Fibroblast of upper back skin (primary cell): ENCODE measurements at regions not wholly inside any gene's neighbourhood (a gene's known extent, or its start where the extent isn't known, plus 50 kb on each side); places are given as distances from the start of the nearest gene placed in this dataset.

Experiments
- DNase-seq: peaks from one replicate; pipeline ENCODE4 v3.0.0-alpha.2; 2013

DNA sequence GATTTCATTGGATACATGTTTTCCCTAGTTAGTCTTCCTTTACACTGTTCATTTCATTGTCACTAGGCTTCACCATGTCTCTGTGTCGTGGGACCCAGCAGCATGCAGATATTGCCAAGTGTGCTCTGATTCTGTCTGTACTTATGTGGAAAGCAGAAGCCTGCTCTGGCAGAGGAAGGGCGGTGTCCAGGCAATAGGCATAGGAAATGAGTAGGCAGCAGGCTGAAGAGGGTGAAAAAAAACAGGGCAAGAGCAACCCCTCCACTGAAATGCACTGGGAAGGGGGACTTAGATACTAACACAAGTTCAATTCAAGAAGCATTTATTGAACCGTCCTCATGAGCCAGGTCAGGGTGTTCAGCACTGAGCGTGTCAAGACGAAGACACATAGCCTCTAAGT is 85.2 kb upstream of the VAV3 start:
- DNase-seq = no peak

DNA sequence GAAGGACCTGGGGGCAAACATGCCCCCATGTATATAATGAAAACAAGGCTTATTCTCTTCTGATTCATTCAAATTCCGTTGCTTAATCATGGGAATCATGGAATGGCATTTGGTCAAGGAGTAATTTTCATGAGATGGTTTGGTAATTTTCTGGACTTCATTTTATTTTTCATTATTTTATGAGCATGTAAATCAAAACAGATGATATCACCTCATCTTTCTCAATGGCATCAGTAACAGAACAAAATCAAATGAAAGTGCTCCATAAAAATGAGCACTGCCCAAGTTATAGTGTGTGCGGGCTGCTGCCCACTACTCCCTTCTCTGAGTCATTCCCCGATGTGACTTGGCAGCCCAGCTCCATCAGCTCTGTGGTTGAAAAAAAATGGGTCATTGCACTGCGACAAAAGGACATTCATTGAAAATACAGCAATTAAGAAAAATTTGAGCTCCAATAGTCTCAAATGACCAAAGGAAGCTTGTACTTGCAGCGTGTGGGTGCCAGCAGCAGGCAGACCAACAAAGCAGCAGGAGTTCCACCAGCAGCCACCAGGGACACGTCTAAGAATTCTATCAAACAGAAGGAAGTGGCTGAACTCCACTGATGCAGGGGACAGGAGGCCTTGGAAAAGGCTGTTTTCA is 84.3 kb upstream of the VAV3 start:
- DNase-seq = no peak

GRCh38 chr1:108048301-108049177 is 83.6 kb upstream of the VAV3 start:
- no peak for DNase-seq

DNA sequence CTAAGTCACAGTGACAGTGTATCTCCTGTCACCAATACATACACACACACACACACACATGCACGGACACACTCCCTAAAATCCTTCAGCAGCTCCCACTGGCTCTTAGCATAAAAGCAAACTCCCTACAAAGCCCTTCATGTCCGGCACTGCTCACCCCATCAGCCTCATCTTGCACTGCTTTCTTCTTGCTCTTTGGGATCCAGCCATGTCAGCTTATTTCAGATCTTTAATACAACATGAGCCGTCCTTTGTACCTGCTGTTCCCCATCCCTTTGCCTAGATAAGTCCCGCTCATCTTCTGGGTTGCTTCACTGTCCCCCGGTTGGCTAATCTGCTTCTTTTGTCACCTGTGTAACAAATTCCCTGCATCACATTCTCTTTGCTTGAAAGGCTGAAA is 82.1 kb upstream of the VAV3 start:
- no peak for DNase-seq

DNA sequence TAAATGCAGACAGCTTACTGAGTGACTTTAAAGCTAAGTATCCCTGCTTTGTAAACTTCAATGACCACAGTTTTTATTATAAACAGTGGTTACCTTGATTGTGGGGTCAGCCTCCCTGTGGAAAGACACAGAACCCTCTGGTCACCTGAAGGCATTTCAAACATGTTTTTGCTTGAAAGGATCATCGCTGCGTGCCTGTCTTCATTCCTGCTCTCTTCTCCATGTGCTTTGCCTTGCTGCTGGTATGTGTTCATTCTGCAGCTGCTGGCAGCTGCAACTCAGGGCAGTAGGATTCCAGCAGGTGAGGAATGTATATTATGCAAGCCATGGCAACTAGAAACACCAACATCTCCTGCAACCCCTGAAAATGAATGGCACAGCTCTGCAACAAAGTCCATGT is 81.0 kb upstream of the VAV3 start:
- no peak for DNase-seq

DNA sequence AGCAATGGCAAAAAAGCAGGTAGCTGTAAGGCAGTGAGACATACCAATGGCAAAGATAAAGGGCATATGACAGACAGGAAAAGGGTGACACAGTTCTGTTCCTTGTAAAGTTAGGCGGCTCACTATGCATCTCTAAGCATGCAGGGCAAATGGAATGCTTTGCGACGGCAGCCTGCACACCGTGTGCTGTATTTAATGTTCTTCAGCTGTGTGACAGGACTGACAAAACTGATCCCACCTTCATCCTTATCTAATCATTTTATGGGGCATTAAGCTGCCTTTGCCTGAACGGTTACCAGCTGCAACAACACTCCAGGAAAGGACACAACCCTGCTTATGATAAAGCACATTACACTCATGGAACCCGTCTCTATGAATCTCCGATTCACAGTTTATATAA is 80.5 kb upstream of the VAV3 start:
- DNase-seq = no peak

DNA sequence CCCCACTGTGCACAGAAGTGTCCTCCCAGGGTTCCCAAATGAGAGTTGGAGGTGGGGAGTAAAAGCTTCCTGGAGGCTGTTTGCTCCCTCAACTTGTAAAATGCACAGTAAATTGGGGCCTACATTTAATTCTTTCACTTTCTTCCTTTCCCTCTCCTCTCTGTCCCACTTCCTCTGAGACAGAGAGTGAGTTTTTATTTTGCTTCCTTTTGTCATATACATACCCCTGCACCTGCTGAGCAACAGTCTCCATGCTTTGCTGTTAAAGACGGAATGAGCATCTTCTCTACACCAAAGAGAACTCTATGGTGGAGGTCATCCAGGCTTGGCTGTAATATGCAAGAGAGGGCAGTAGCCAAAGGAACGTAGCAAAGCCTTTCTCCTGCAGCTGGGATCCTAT is 79.3 kb upstream of the VAV3 start:
- DNase-seq = no peak

DNA sequence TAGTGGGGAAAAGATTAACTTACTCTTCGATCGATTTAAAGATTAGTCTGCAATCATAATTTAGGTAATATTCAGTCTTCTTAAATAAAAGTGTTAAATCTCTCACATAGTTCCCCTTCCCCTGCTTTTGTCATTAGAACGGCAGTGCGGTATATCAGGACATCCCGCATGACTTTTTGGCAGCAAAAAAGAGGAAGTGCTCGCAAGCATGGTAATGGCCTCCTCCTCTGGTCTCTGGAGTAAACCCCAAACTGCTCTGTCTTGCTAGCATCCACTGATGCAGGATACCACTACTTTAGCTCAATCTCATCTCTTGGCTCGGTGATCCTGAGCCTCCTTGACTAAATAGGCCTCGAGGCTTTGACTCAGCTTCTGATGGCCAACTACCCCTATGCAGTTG is 78.7 kb upstream of the VAV3 start:
- no peak for DNase-seq

DNA sequence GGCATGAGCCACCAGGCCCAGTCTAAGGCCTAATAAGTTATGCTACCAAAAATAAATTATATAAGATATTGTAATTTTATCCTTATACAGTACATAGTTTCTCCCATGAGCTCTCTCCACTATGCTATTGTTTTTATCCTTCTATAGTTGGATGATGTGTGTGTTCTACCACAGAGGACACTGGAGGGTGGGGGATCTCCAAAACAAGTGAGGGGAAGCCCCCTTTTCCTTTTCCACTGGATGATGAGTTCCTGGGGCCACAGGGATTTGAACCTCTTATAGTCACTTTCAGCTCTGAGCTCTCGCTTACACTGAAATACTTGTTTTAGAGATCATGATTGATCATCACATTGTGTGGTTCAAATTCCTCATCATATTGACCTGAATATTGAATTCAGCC is 77.6 kb upstream of the VAV3 start:
- no peak for DNase-seq

GRCh38 chr1:108041360-108042142 is 76.6 kb upstream of the VAV3 start:
- DNase-seq = peak; percentile 22

- no peak for DNase-seq
These were observed 73.8 kb upstream of the VAV3 start for GRCh38 chr1:108038653-108039236.

- DNase-seq = no peak
These were observed 72.0 kb upstream of the VAV3 start for GRCh38 chr1:108036796-108037562.

- DNase-seq = no peak
These were observed 69.4 kb upstream of the VAV3 start for GRCh38 chr1:108034396-108034795.

DNA sequence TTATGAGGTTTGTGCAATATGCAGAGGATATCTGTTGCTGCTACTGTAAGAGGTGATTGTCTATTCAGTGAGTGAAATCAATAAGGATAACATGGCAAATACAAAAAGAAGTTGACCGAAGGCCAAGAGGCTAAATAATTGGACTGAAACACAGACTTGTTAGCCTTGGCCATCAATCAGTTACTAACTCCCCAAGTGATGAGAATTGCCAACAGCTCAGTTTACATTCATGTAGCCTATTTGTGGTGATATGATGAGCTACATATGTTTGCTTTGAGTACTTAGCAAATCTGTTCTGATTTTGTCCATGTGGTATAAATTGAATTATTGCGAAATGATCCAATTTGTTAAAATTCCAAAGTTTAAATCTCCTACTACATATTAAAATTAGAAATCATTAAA is 68.6 kb upstream of the VAV3 start:
- no peak for DNase-seq

GRCh38 chr1:108028841-108029388 is 63.9 kb upstream of the VAV3 start:
- DNase-seq = no peak

DNA sequence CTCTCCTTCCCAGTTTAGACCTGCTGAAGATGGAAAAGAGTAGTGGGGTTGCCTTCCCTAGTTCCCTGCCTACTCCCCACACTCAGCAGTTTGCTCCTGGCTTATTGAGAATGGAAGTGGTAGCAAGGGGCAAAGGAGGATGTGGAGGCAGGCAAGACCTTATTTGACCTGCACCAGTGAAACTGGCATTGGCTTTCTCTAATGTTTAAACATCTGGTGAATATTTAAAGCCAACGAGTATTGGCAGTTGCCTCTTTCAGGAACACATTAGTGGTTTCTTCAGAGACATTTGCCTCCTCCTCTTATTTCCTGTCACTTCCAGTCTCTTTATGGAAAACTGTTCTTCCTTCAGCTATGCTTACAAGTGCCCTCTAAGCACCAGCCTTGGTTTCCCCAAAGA is 62.4 kb upstream of the VAV3 start:
- no peak for DNase-seq

- peak; percentile 11 for DNase-seq
These were observed 52.7 kb upstream of the VAV3 start for GRCh38 chr1:108017698-108018097.

DNA sequence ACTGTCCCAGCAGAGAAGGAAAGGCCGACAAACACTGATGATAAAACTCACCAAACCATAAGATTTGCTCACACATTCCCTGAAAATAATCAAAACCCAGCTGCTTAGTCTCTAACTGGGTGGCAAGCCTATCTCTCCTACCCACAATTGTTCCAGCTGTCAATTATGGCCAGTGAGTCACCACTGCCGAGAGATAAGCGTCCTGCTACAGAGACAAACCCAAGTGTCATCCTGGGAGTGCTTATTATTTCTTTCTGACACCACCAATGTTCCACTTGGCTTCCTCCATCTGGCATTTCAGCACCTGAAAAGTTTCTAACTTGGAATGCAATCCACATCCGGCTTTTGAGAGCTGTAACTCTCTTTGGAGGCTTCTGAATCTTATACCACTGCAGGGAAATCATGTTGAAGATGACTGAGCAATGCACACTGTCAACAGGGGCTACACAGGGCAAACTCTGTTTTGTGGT is 51.5 kb upstream of the VAV3 start:
- DNase-seq = peak; percentile 88
